Panc1 (cell line): ENCODE measurements at regions not wholly inside any gene's neighbourhood (a gene's known extent, or its start where the extent isn't known, plus 50 kb on each side); places are given as distances from the start of the nearest gene placed in this dataset.

Experiments used
- ATAC-seq: fragments of 200-7000 bp; cut with Tn5 transposase; 2 replicates; pipeline ENCODE4 v1.9.1; 2020; ENCODE audit warnings: mild to moderate bottlenecking, moderate library complexity
- BruUV-seq: library from RNA; stranded (reverse); fragments of 400-500 nt; replicated peaks from 2 replicates; lab custom pipeline; 2021; lab: Mats Ljungman, UMichigan
- CTCF ChIA-PET: fragments of 300-600 bp; sonication (Branson Sonifier 250); formaldehyde crosslinking; loops from one replicate; lab custom pipeline; 2022; ENCODE audit warnings: antibody characterized with exemption; lab: Charles Lee
- POLR2A ChIA-PET: fragments of 300-600 bp; sonication (Branson Sonifier 250); formaldehyde crosslinking; loops from one replicate; lab custom pipeline; 2022; ENCODE audit warnings: antibody characterized with exemption; lab: Charles Lee
- DNase-seq: peaks from one replicate; pipeline ENCODE4 v3.0.0-alpha.2; 2010; ENCODE audit warnings: low read depth, low spot score
- H3K27ac ChIP-seq: 2 replicates; pipeline ENCODE4 v1.5.1; 2011; ENCODE audit warnings: mild to moderate bottlenecking, low read length, inconsistent platforms
- H3K27me3 ChIP-seq: fragments of 200-500 bp; sonication (Bioruptor generic); 2 replicates; pipeline ENCODE4 v1.6.0; 2014; ENCODE audit warnings: low read length, inconsistent platforms; ENCODE audit not compliant: control insufficient read depth, insufficient read depth
- H3K36me3 ChIP-seq: fragments of 200-500 bp; sonication (Bioruptor generic); 2 replicates; pipeline ENCODE4 v1.5.1; 2014; ENCODE audit warnings: inconsistent platforms, mild to moderate bottlenecking, low read length, moderate library complexity; ENCODE audit not compliant: control insufficient read depth, insufficient read depth
- H3K4me1 ChIP-seq: 2 replicates; pipeline ENCODE4 v1.5.1; 2011; ENCODE audit warnings: inconsistent platforms, mild to moderate bottlenecking, low read length, moderate library complexity; ENCODE audit not compliant: control insufficient read depth, insufficient read depth
- H3K4me3 ChIP-seq, 2 experiments: 2 replicates each; pipeline ENCODE4 v1.5.1; 2011 to 2012; ENCODE audit warnings: low read depth in 2 of 2, low read length in 2 of 2, mild to moderate bottlenecking in 2 of 2, inconsistent platforms in 1 of 2, moderate library complexity in 1 of 2
- H3K9me3 ChIP-seq: fragments of 200-500 bp; sonication (Bioruptor generic); 2 replicates; pipeline ENCODE4 v1.5.1; 2014; ENCODE audit warnings: low read depth, mild to moderate bottlenecking, inconsistent platforms, low read length, moderate library complexity; ENCODE audit not compliant: control insufficient read depth, insufficient read depth
- CTCF ChIP-seq: fragments of 450-650 bp; IDR thresholded peaks from 2 replicates; pipeline ENCODE4 v1.5.1; 2017; ENCODE audit warnings: mild to moderate bottlenecking
- POLR2AphosphoS5 ChIP-seq: IDR thresholded peaks from 2 replicates; pipeline ENCODE4 v1.6.1; 2012; ENCODE audit warnings: mild to moderate bottlenecking, low read depth, low read length, moderate library complexity
- REST ChIP-seq, 2 experiments: IDR thresholded peaks; 2 replicates each; pipeline ENCODE4 v1.6.1; 2011 to 2012; ENCODE audit warnings: low read depth in 2 of 2, control low read depth in 1 of 2, low read length in 1 of 2, mild to moderate bottlenecking in 1 of 2, moderate library complexity in 1 of 2; ENCODE audit not compliant: insufficient read depth in 1 of 2
- SIN3A ChIP-seq: IDR thresholded peaks from 2 replicates; pipeline ENCODE4 v1.6.1; 2012; ENCODE audit warnings: low read depth, mild to moderate bottlenecking, low read length, moderate library complexity, borderline replicate concordance; ENCODE audit not compliant: insufficient read depth
- TCF7L2 ChIP-seq: IDR thresholded peaks from 2 replicates; pipeline ENCODE4 v1.6.1; 2011; ENCODE audit warnings: mild to moderate bottlenecking, low read depth, low read length, inconsistent platforms
- in situ Hi-C: cut with HindIII; loops from 2 replicates; pipeline ENCODE4 v1.10.0; 2016; ENCODE audit warnings: low sequenced_read_pairs, low pct_unique_long_range_greater_than_20kb
- intact Hi-C: fragments of 100-400 bp; cut with micrococcal nuclease; formaldehyde crosslinking; loops from one replicate; pipeline ENCODE4 v1.10.0; 2022; ENCODE audit not compliant: unreplicated experiment

- no TSS peak for BruUV-seq
- H3K27ac ChIP-seq, result no peak overlapping the region
- CTCF ChIA-PET, result no interaction called here
- intact Hi-C loops (no loop called here), in situ Hi-C loops (no loop called here)
- no peak overlapping the region for H3K4me3 ChIP-seq
- no peaks in the 10 kb centered on the region for H3K36me3 ChIP-seq
- no peaks in the 10 kb centered on the region for H3K4me1 ChIP-seq
- no peaks in the 10 kb centered on the region for H3K9me3 ChIP-seq
- TF ChIP-seq CTCF (no peak), SIN3A (no peak), TCF7L2 (no peak), POLR2AphosphoS5 (no peak), REST (IDR thresholded peaks at IDR 0.05; ENCODE audit: insufficient read depth in 1 of 2, low read depth in 2 of 2, low read length in 1 of 2) (no peak)
- ATAC-seq (no peak), DNase-seq (no peak)
- POLR2A ChIA-PET, result no interaction called here
- H3K27me3 ChIP-seq, result no peaks in the 10 kb centered on the region
Measured at GRCh38 chr3:64303881-64304280, 78.6 kb upstream of the PRICKLE2 start.

- POLR2A ChIA-PET, result no interaction called here
Measured at GRCh38 chr3:64303401-64303800, 78.1 kb upstream of the PRICKLE2 start.

GRCh38 chr3:64301476-64301875 lies 76.2 kb upstream of the PRICKLE2 start:
- H3K9me3 ChIP-seq, result no peaks in the 10 kb centered on the region
- ATAC-seq (no peak), DNase-seq (no peak)
- ChIA-PET POLR2A (interaction anchor here (0.6 kb wide), 1 partner anchor 443 kb away, joined by 3 read pairs; no protein-coding TSS in a partner anchor), CTCF (interaction anchor here (0.7 kb wide), 1 partner anchor 337 kb away, joined by 10 read pairs; no protein-coding TSS in a partner anchor)
- intact Hi-C loops (no loop called here), in situ Hi-C loops (no loop called here)
- no peaks in the 10 kb centered on the region for H3K27me3 ChIP-seq
- no peak overlapping the region for H3K4me3 ChIP-seq
- no peaks in the 10 kb centered on the region for H3K4me1 ChIP-seq
- no peak for TF ChIP-seq TCF7L2
- TF ChIP-seq REST (IDR thresholded peaks at IDR 0.05; ENCODE audit: insufficient read depth in 1 of 2, low read depth in 2 of 2, low read length in 1 of 2), result no peak
- TF ChIP-seq POLR2AphosphoS5, result no peak
- TF ChIP-seq SIN3A, result no peak
- no peak for TF ChIP-seq CTCF
- no peak overlapping the region for H3K27ac ChIP-seq
- BruUV-seq, result no TSS peak
- H3K36me3 ChIP-seq, result no peaks in the 10 kb centered on the region

More at GRCh38 chr3:64303401-64303800, 78.1 kb upstream of the PRICKLE2 start:
- Histone ChIP-seq H3K27ac (no peak overlapping the region), H3K4me1 (no peaks in the 10 kb centered on the region), H3K27me3 (no peaks in the 10 kb centered on the region), H3K36me3 (no peaks in the 10 kb centered on the region), H3K9me3 (no peaks in the 10 kb centered on the region), H3K4me3 (no peak overlapping the region)
- no peak for ATAC-seq
- DNase-seq, result no peak
- BruUV-seq, result no TSS peak
- in situ Hi-C loops, result no loop called here
- CTCF ChIA-PET, result no interaction called here
- intact Hi-C loops, result no loop called here
- TF ChIP-seq SIN3A, result no peak
